Liver (tissue), 7 donors: ENCODE measurements at regions not wholly inside any gene's neighbourhood (a gene's known extent, or its start where the extent isn't known, plus 50 kb on each side); places are given as distances from the start of the nearest gene placed in this dataset.

Experiments used
- DNase-seq: peaks from one replicate; pipeline ENCODE4 v3.0.0-alpha.2; 2017; ENCODE audit warnings: low spot score
- H3K27ac ChIP-seq, 2 donors: one replicate each; pipeline ENCODE4 v1.7.0; 2013; ENCODE audit warnings: inconsistent platforms in 2 of 2, low read length in 2 of 2, control low read depth in 1 of 2, low read depth in 1 of 2, mild to moderate bottlenecking in 1 of 2
- H3K27me3 ChIP-seq, 4 donors: one replicate each; pipeline versions ENCODE4 v1.6.1 to v1.7.0; 2013; ENCODE audit warnings: low read length in 3 of 4, inconsistent platforms in 1 of 4, mild to moderate bottlenecking in 1 of 4, moderate library complexity in 1 of 4; ENCODE audit not compliant: control insufficient read depth in 4 of 4, insufficient read depth in 4 of 4
- H3K36me3 ChIP-seq, 4 donors: one replicate each; pipeline versions ENCODE4 v1.6.1 to v1.7.0; 2013; ENCODE audit warnings: low read length in 3 of 4, mild to moderate bottlenecking in 3 of 4, low read depth in 1 of 4, moderate library complexity in 1 of 4; ENCODE audit not compliant: control insufficient read depth in 4 of 4, insufficient read depth in 3 of 4
- H3K4me1 ChIP-seq, 4 donors: one replicate each; pipeline versions ENCODE4 v1.6.1 to v1.7.0; 2013; ENCODE audit warnings: low read length in 3 of 4, mild to moderate bottlenecking in 3 of 4, moderate library complexity in 1 of 4; ENCODE audit not compliant: control insufficient read depth in 4 of 4, insufficient read depth in 4 of 4
- H3K4me3 ChIP-seq, 3 donors: one replicate each; pipeline versions ENCODE4 v1.6.1 to v1.7.0; 2013; ENCODE audit warnings: low read length in 3 of 3, control low read depth in 1 of 3, low read depth in 1 of 3, mild to moderate bottlenecking in 1 of 3
- H3K9ac ChIP-seq, 2 donors: one replicate each; pipeline ENCODE4 v1.7.0; 2013; ENCODE audit warnings: low read length in 2 of 2, mild to moderate bottlenecking in 2 of 2, moderate library complexity in 2 of 2, control low read depth in 1 of 2, low read depth in 1 of 2
- H3K9me3 ChIP-seq, 4 donors: one replicate each; pipeline versions ENCODE4 v1.6.1 to v1.7.0; 2013; ENCODE audit warnings: low read length in 3 of 4; ENCODE audit not compliant: control insufficient read depth in 4 of 4
- ATF3 ChIP-seq: IDR thresholded peaks from 2 replicates; pipeline ENCODE4 v1.6.1; 2016; ENCODE audit warnings: antibody characterized with exemption
- EGR1 ChIP-seq, 2 donors: IDR thresholded peaks; 2 replicates each; pipeline ENCODE4 v1.6.1; 2016 to 2018; ENCODE audit warnings: antibody characterized with exemption in 2 of 2, low read depth in 2 of 2
- FOXA1 ChIP-seq: IDR thresholded peaks from 2 replicates; pipeline ENCODE4 v1.6.1; 2016; ENCODE audit warnings: antibody characterized with exemption
- FOXA2 ChIP-seq: IDR thresholded peaks from 2 replicates; pipeline ENCODE4 v1.6.1; 2016; ENCODE audit warnings: antibody characterized with exemption
- GABPA ChIP-seq, 2 donors: IDR thresholded peaks in 1 of 2; conservative IDR thresholded peaks in 1 of 2; 2 replicates each; pipeline ENCODE4 v1.6.1; 2016; ENCODE audit warnings: antibody characterized with exemption in 2 of 2, mild to moderate bottlenecking in 1 of 2, moderate library complexity in 1 of 2
- HNF4A ChIP-seq, 2 donors: conservative IDR thresholded peaks; 2 replicates each; pipeline ENCODE4 v1.6.1; 2016; ENCODE audit warnings: antibody characterized with exemption in 2 of 2, mild to moderate bottlenecking in 2 of 2
- HNF4G ChIP-seq: IDR thresholded peaks from 2 replicates; pipeline ENCODE4 v1.6.1; 2016; ENCODE audit warnings: antibody characterized with exemption
- JUND ChIP-seq, 2 donors: IDR thresholded peaks; 2 replicates each; pipeline ENCODE4 v1.6.1; 2016; ENCODE audit warnings: antibody characterized with exemption in 2 of 2
- MAX ChIP-seq: IDR thresholded peaks from 2 replicates; pipeline ENCODE4 v1.6.1; 2016; ENCODE audit warnings: antibody characterized with exemption
- NR2F2 ChIP-seq: IDR thresholded peaks from 2 replicates; pipeline ENCODE4 v1.6.1; 2016; ENCODE audit warnings: antibody characterized with exemption
- RAD21 ChIP-seq, 2 donors: IDR thresholded peaks; 2 replicates each; pipeline ENCODE4 v1.6.1; 2016; ENCODE audit warnings: antibody characterized with exemption in 2 of 2, mild to moderate bottlenecking in 2 of 2
- REST ChIP-seq: IDR thresholded peaks from 2 replicates; pipeline ENCODE4 v1.6.1; 2016; ENCODE audit warnings: antibody characterized with exemption, mild to moderate bottlenecking
- RXRA ChIP-seq, 2 donors: IDR thresholded peaks; 2 replicates each; pipeline ENCODE4 v1.6.1; 2017 to 2018; ENCODE audit warnings: antibody characterized with exemption in 2 of 2, mild to moderate bottlenecking in 1 of 2
- SP1 ChIP-seq: IDR thresholded peaks from 2 replicates; pipeline ENCODE4 v1.6.1; 2018; ENCODE audit warnings: antibody characterized with exemption, mild to moderate bottlenecking
- TAF1 ChIP-seq: conservative IDR thresholded peaks from 2 replicates; pipeline ENCODE4 v1.6.1; 2016; ENCODE audit warnings: antibody characterized with exemption, mild to moderate bottlenecking
- YY1 ChIP-seq: IDR thresholded peaks from 2 replicates; pipeline ENCODE4 v1.6.1; 2016; ENCODE audit warnings: antibody characterized with exemption, mild to moderate bottlenecking
- TF ChIP-seq, protein P1 (sequence below): fragments of 150-350 bp; IDR thresholded peaks from 2 replicates; pipeline ENCODE4 v1.5.1; 2017; ENCODE audit warnings: improper control_type of control experiment, low read depth, low read length; ENCODE audit not compliant: missing input control
- TF ChIP-seq, protein P2 (sequence below): IDR thresholded peaks from 2 replicates; pipeline ENCODE4 v1.6.1; 2016; ENCODE audit warnings: antibody characterized with exemption
- donor health status: healthy.
- donor health status: healthy.
- donor health status: healthy.
- donor health status: healthy.

DNA sequence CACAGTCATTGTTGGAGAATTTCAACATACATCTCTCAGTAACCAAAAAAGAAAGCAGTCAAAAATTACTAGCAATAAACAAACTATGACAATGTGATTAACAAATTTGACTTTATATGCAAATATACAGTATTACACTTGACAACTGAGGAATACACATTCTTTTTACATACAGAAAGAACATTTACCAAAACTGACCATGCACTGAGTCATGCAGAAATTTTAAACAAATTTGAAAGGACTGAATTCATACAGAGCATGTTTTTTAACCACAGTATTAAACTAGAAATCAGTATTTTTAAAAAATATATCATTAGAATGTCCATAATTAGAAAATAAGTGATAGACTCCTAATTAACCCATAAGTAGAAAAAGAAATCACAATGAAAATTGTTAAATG lies 420.1 kb downstream of the TBC1D4 start:
- H3K9ac ChIP-seq: no peak overlapping the region
- H3K4me1 ChIP-seq: no peaks in the 10 kb centered on the region
- H3K36me3 ChIP-seq: no peaks in the 10 kb centered on the region
- H3K4me3 ChIP-seq: no peak overlapping the region
- TF ChIP-seq HNF4G (no peak), RXRA (IDR thresholded peaks at IDR 0.05) (no peak), GABPA (IDR thresholded peaks at IDR 0.05 in 1 of 2, conservative IDR thresholded peaks at IDR 0.05 in 1 of 2) (no peak), JUND (IDR thresholded peaks at IDR 0.05) (no peak), ATF3 (no peak), YY1 (no peak), SP1 (no peak), RAD21 (IDR thresholded peaks at IDR 0.05) (no peak), FOXA1 (no peak), TAF1 (no peak), NR2F2 (no peak), EGR1 (IDR thresholded peaks at IDR 0.05; ENCODE audit: low read depth in 2 of 2) (no peak), REST (no peak), MAX (no peak), HNF4A (conservative IDR thresholded peaks at IDR 0.05) (no peak), FOXA2 (no peak)
- TF ChIP-seq, protein P1, sequence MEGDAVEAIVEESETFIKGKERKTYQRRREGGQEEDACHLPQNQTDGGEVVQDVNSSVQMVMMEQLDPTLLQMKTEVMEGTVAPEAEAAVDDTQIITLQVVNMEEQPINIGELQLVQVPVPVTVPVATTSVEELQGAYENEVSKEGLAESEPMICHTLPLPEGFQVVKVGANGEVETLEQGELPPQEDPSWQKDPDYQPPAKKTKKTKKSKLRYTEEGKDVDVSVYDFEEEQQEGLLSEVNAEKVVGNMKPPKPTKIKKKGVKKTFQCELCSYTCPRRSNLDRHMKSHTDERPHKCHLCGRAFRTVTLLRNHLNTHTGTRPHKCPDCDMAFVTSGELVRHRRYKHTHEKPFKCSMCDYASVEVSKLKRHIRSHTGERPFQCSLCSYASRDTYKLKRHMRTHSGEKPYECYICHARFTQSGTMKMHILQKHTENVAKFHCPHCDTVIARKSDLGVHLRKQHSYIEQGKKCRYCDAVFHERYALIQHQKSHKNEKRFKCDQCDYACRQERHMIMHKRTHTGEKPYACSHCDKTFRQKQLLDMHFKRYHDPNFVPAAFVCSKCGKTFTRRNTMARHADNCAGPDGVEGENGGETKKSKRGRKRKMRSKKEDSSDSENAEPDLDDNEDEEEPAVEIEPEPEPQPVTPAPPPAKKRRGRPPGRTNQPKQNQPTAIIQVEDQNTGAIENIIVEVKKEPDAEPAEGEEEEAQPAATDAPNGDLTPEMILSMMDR: no peak
- TF ChIP-seq, protein P2, sequence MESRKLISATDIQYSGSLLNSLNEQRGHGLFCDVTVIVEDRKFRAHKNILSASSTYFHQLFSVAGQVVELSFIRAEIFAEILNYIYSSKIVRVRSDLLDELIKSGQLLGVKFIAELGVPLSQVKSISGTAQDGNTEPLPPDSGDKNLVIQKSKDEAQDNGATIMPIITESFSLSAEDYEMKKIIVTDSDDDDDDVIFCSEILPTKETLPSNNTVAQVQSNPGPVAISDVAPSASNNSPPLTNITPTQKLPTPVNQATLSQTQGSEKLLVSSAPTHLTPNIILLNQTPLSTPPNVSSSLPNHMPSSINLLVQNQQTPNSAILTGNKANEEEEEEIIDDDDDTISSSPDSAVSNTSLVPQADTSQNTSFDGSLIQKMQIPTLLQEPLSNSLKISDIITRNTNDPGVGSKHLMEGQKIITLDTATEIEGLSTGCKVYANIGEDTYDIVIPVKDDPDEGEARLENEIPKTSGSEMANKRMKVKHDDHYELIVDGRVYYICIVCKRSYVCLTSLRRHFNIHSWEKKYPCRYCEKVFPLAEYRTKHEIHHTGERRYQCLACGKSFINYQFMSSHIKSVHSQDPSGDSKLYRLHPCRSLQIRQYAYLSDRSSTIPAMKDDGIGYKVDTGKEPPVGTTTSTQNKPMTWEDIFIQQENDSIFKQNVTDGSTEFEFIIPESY: no peak
- no peak for DNase-seq
- no peaks in the 10 kb centered on the region for H3K27me3 ChIP-seq
- H3K9me3 ChIP-seq: no peaks in the 10 kb centered on the region
- H3K27ac ChIP-seq: no peak overlapping the region

- no peaks in the 10 kb centered on the region for H3K36me3 ChIP-seq
- no peaks in the 10 kb centered on the region for H3K27me3 ChIP-seq
- TF ChIP-seq RXRA (IDR thresholded peaks at IDR 0.05) (no peak), ATF3 (no peak), EGR1 (IDR thresholded peaks at IDR 0.05; ENCODE audit: low read depth in 2 of 2) (no peak), SP1 (no peak), MAX (no peak), HNF4G (no peak)
- TF ChIP-seq, protein P2: no peak
- H3K9me3 ChIP-seq: no peaks in the 10 kb centered on the region
- no peak for DNase-seq
- H3K9ac ChIP-seq: no peak overlapping the region
- no peaks in the 10 kb centered on the region for H3K4me1 ChIP-seq
- no peak overlapping the region for H3K4me3 ChIP-seq
- H3K27ac ChIP-seq: no peak overlapping the region
Measured at GRCh38 chr13:75055296-75055695, 426.7 kb downstream of the TBC1D4 start.
